Activated T-helper 9 cell treated with anti-CD3 and anti-CD28 coated beads, Interleukin-2, amount 50 U/mL, for 16 hours (primary cell): ENCODE measurements at regions not wholly inside any gene's neighbourhood (a gene's known extent, or its start where the extent isn't known, plus 50 kb on each side); places are given as distances from the start of the nearest gene placed in this dataset.

Source experiments
- DNase-seq: peaks from one replicate; pipeline ENCODE4 v3.0.0-alpha.2; 2020; ENCODE audit warnings: low read depth

GRCh38 chr18:46266473-46266872, 162.3 kb downstream of the HAUS1 start:
- DNase-seq, result no peak

- DNase-seq, result no peak
These were observed 164.5 kb downstream of the HAUS1 start for GRCh38 chr18:46268671-46269070.

GRCh38 chr18:46269275-46269674, 165.1 kb downstream of the HAUS1 start:
- DNase-seq, result no peak

DNA sequence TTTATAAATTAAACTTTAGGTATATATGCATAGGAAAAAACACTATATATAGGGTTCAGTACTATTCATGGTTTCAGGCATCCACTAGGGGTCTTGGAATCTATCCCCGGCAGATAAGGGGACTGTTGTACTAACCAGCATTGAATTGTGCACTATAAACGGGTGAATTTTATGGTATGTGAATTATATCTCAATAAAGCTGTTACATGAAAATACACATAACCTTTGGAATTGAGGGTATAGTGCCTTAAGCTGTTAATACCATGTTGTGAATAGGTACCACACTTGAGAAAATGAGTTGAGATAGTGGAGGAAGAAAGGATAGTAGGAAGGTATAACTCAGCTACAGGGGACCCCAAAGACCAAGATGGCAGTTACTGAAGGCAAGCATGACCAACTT, 167.3 kb downstream of the HAUS1 start:
- no peak for DNase-seq

GRCh38 chr18:46273861-46274260, 169.7 kb downstream of the HAUS1 start:
- no peak for DNase-seq

DNA sequence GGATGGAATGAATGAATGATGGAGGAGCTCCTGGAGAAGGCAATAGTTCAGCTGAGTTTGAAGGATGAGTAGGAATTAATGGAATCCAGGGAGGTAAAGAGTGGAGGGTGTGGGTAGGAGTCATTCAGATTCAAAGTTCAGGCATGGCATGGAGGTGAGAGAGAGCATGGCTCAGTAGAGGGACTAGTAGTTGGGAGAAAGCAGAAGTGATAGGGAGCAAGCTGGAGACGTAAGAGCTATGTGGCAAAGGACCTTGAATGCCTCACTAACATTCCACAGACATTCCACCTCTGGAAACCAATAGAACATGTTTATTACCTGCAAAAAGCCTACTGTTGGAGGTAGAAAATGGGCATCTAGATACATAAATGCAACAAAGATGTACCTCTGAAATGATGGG, 170.1 kb downstream of the HAUS1 start:
- DNase-seq, result no peak

DNA sequence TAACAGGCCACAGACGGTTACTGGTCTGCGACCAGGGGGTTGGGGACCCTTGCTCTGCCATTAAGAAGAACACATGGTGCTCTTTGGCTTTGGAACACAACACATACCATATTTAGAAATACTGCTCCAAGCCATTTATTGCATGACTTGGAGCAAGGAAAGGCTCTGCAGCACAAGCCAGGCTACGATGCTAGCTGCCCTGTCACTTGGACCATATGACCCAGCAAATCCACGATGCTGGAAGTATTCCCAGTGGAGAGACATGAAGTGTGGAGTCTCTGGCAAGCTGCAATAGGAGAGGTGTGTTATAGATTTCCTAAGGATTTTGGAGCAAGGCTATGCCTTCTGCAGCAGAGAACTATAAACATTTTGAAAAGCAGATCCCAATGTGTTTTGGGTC, 171.2 kb downstream of the HAUS1 start:
- no peak for DNase-seq

DNA sequence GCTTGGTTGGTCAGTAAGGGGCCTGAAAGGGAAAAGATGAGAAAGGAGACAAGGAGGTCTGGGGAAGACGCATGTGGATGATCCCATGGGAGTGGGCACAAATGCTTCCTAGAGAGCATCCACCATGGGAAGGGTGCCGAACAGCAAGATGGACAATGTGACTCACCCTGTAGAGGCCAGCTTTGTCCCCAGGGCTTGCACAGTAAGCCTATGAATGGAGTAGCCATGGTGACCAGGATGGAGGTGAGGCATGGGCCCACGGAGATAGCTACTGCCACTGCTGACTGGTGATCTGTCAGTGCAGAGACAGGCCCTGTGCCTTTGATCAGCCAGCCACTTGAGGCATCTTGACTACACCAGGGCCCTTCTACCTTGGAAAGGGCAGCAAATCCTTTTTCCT, 172.6 kb downstream of the HAUS1 start:
- no peak for DNase-seq

- no peak for DNase-seq
These were observed 174.6 kb downstream of the HAUS1 start for GRCh38 chr18:46278481-46279465.

DNA sequence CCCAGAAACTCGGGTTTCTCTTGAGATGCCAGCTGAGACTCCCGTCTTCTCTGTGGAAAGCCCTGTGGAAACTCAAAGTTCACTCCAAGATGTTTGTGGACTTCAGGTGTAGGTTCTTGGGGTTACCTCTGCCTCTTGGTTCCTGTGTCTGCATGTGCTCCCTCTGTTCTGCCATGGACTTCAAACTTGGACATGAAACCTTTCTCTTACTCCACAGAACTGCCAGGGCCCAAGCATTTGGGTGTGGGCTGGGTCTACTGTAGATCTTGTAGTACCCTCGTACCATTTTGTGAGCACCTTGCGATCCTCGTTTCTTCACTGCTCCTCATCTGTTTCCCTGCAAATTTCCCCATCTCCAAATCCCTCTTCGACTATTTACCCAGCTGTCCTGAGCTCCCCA, 175.5 kb downstream of the HAUS1 start:
- DNase-seq, result no peak

GRCh38 chr18:46281185-46282176, 177.3 kb downstream of the HAUS1 start:
- DNase-seq, result peak; percentile 27

- no peak for DNase-seq
These were observed 178.0 kb downstream of the HAUS1 start for GRCh38 chr18:46282177-46282570.

- DNase-seq, result no peak
These were observed 178.5 kb downstream of the HAUS1 start for GRCh38 chr18:46282646-46283045.

- DNase-seq, result no peak
These were observed 179.1 kb downstream of the HAUS1 start for GRCh38 chr18:46283268-46283667.

GRCh38 chr18:46283895-46284295, 179.7 kb downstream of the HAUS1 start:
- DNase-seq, result no peak

- DNase-seq, result no peak
These were observed 185.3 kb downstream of the HAUS1 start for GRCh38 chr18:46289463-46289862.

GRCh38 chr18:46289931-46290330, 185.7 kb downstream of the HAUS1 start:
- no peak for DNase-seq

DNA sequence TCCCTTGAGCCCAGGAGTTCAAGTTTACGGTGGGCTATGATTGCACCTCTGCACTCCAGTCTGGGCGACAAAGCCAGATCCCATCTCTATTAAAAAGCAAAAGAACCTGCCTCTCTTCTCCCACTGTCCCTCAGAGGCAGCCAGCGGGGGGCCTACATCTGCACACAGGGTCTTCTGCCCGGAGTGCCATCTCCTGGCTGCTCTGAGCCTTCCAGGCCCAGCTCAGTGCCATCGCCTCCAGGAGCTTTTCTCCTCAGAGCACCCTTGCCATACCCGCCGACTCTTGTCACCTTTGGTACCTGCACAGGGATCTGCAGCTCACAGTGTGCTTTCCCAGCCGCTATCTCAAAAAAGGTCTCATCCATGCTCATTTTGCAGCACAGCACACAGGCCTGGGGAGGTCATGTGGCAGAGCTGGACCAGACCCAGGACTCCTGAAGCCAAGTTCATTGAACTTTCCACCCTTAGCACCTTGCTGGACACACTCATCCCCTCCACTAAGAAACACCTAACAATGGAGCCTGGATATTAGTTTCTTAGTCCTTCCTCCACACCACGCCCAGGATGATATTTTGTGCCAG, 186.3 kb downstream of the HAUS1 start:
- no peak for DNase-seq

DNA sequence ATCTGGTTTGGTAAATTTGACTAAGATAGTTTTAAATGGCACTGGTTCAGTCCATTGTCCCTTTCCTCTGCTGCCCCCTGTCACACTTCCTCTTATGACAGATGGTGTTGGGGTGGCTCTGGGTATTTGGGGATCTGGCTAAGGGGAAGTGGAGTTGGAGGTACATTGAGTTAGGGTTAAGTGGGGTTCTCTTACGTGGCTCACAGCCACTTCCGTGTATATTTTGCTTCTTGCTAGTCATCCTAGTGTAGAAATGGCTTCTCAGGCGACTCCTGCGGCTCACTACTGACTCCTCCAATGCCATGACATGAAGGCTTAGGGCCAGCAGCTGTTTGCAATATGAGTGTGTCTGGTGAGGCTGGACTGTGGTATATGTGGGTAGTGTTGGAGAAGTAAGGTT, 187.0 kb downstream of the HAUS1 start:
- no peak for DNase-seq

GRCh38 chr18:46293742-46294181, 189.6 kb downstream of the HAUS1 start:
- DNase-seq, result no peak

DNA sequence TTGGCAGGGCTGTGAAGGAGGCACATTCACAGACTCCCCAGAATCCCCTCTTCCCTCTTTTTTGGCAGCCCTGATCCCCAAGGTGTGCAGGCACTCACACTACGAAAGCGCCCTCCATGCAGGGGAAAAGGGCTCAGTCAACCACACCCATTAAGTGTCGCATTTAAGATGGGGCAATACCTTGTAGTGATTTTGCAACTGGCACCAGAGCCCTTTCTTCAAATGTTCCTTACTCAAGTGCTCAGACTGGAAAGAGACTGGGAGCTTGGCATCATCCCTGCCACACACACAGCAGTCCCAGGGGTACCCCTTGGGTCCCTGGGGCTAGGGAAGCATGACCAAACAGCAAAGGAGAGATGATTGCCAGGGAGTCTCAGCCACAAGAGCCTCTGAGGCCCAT, 190.1 kb downstream of the HAUS1 start:
- no peak for DNase-seq

DNA sequence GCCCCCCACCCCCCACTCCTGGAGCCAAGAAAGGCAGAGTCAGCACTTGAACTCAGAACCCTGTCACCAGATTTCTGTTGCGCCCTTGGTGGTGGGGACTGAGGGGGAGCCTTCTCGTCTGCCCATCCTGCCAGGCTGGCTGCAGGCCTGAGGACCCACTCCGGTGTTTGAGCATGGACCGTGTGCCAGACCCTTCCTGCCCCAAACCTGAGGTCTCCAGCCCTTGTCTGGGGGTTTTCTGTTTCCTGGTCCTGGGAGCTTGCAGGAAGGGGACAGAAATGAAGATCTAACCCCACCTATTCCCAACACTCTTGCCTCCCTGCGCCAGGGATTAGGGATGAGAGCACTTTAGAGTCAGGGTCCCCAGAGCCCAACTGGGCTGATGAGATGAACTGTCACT, 190.6 kb downstream of the HAUS1 start:
- DNase-seq, result no peak
